ENCODE measurements at regions not wholly inside any gene's neighbourhood (a gene's known extent, or its start where the extent isn't known, plus 50 kb on each side); places are given as distances from the start of the nearest gene placed in this dataset.

GRCh38 chr12:90149453-90149852, 440.8 kb upstream of the ATP2B1 start:
- TF ChIP-seq CTCF (conservative IDR thresholded peaks at IDR 0.05; ENCODE audit: control insufficient read depth, insufficient read depth, low read depth, low read length): no peak
- DNase-seq (ENCODE audit: low read depth): no peak
- H3K4me3 ChIP-seq (ENCODE audit: control insufficient read depth, low read depth, low read length): no peak overlapping the region

- no peak overlapping the region for H3K4me3 ChIP-seq (ENCODE audit: control insufficient read depth, low read depth, low read length)
- TF ChIP-seq CTCF (conservative IDR thresholded peaks at IDR 0.05; ENCODE audit: control insufficient read depth, insufficient read depth, low read depth, low read length): no peak
- DNase-seq (ENCODE audit: low read depth): no peak
These were observed 420.9 kb upstream of the ATP2B1 start for GRCh38 chr12:90129366-90130030.

- no peak for DNase-seq (ENCODE audit: low read depth)
- H3K4me3 ChIP-seq (ENCODE audit: control insufficient read depth, low read depth, low read length): no peak overlapping the region
- no peak for TF ChIP-seq CTCF (conservative IDR thresholded peaks at IDR 0.05; ENCODE audit: control insufficient read depth, insufficient read depth, low read depth, low read length)
These were observed 419.9 kb upstream of the ATP2B1 start for GRCh38 chr12:90128526-90128925.

GRCh38 chr12:90126125-90126524, 417.5 kb upstream of the ATP2B1 start:
- no peak overlapping the region for H3K4me3 ChIP-seq (ENCODE audit: control insufficient read depth, low read depth, low read length)
- no peak for TF ChIP-seq CTCF (conservative IDR thresholded peaks at IDR 0.05; ENCODE audit: control insufficient read depth, insufficient read depth, low read depth, low read length)
- no peak for DNase-seq (ENCODE audit: low read depth)

- TF ChIP-seq CTCF (conservative IDR thresholded peaks at IDR 0.05; ENCODE audit: control insufficient read depth, insufficient read depth, low read depth, low read length): no peak
- DNase-seq (ENCODE audit: low read depth): no peak
- H3K4me3 ChIP-seq (ENCODE audit: control insufficient read depth, low read depth, low read length): no peak overlapping the region
These were observed 416.3 kb upstream of the ATP2B1 start for GRCh38 chr12:90124914-90125313.

- no peak overlapping the region for H3K4me3 ChIP-seq (ENCODE audit: control insufficient read depth, low read depth, low read length)
- TF ChIP-seq CTCF (conservative IDR thresholded peaks at IDR 0.05; ENCODE audit: control insufficient read depth, insufficient read depth, low read depth, low read length): no peak
- no peak for DNase-seq (ENCODE audit: low read depth)
These were observed 415.7 kb upstream of the ATP2B1 start for GRCh38 chr12:90124289-90124688.

GRCh38 chr12:90122681-90123080, 414.0 kb upstream of the ATP2B1 start:
- no peak for DNase-seq (ENCODE audit: low read depth)
- no peak for TF ChIP-seq CTCF (conservative IDR thresholded peaks at IDR 0.05; ENCODE audit: control insufficient read depth, insufficient read depth, low read depth, low read length)
- H3K4me3 ChIP-seq (ENCODE audit: control insufficient read depth, low read depth, low read length): no peak overlapping the region

All from fibroblast of mammary gland (primary cell).